ENCODE measurements at regions not wholly inside any gene's neighbourhood (a gene's known extent, or its start where the extent isn't known, plus 50 kb on each side); places are given as distances from the start of the nearest gene placed in this dataset.

DNA sequence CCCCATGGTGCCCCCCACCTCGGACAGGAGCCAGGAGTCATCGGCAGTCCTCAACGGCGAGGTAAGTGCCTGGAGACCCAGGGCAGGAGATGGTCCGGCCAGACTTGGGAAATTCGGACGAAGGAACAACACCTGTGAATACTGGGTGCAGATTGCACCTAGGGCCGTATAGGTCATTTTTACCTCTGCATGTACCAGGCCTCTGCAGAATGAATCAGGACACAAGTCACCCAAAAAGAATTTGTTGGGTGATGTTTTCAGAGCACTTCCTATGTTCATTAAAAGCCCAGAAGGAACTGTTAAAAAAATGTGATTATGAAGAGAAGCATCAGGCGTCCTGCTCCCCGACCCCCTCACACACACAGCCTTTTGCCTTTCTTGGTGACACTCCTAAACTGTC lies 93.9 kb downstream of the C11orf91 start:
- H3K4me1 ChIP-seq: no peaks in the 10 kb centered on the region
- H3K36me3 ChIP-seq (ENCODE audit: insufficient read depth in 1 of 2, low read depth in 1 of 2): no peaks in the 10 kb centered on the region
- no peak for TF ChIP-seq CTCF (IDR thresholded peaks at IDR 0.05)
- WGBS, 3 donors: 81 to 87% (median 84%) methylated on average over 10 of the region's 10 CpGs
- no peaks in the 10 kb centered on the region for H3K9me3 ChIP-seq
- intact Hi-C loops (cut with DNase I): no loop called here
- H3K27me3 ChIP-seq (ENCODE audit: insufficient read depth in 3 of 3, low read length in 2 of 3): no peaks in the 10 kb centered on the region
- H3K4me3 ChIP-seq: no peak overlapping the region
- no peak for ATAC-seq
- no peak overlapping the region for H3K27ac ChIP-seq
- DNase-seq: no peak

DNA sequence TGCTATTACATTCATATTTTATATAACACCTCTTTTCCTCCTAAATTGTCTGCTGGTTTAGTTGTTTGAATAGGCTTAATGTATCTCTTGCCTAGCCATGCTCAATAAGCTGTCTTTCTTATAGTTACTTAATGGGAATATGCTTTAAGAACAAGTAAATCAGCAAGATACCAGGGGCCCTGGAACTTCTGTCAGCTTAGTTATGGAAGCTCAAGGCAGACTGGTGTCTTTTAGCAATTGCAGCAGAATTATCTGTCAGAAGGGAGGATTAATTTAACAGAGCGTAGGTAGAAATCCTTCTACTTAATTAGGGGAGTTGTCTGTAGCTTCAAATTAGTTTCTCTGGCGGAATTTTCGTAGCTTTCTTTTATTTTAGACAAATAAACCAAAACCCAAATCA lies 94.9 kb downstream of the C11orf91 start:
- DNase-seq: no peak
- Histone ChIP-seq H3K9me3 (no peaks in the 10 kb centered on the region), H3K27me3 (ENCODE audit: insufficient read depth in 3 of 3, low read length in 2 of 3) (no peaks in the 10 kb centered on the region), H3K36me3 (ENCODE audit: insufficient read depth in 1 of 2, low read depth in 1 of 2) (no peaks in the 10 kb centered on the region), H3K27ac (no peak overlapping the region), H3K4me1 (no peaks in the 10 kb centered on the region), H3K4me3 (no peak overlapping the region)
- no peak for ATAC-seq
- intact Hi-C loops (cut with DNase I): no loop called here
- TF ChIP-seq CTCF (IDR thresholded peaks at IDR 0.05): no peak
- WGBS, 3 donors: 87 to 93% (median 92%) methylated on average over 3 of the region's 3 CpGs

DNA sequence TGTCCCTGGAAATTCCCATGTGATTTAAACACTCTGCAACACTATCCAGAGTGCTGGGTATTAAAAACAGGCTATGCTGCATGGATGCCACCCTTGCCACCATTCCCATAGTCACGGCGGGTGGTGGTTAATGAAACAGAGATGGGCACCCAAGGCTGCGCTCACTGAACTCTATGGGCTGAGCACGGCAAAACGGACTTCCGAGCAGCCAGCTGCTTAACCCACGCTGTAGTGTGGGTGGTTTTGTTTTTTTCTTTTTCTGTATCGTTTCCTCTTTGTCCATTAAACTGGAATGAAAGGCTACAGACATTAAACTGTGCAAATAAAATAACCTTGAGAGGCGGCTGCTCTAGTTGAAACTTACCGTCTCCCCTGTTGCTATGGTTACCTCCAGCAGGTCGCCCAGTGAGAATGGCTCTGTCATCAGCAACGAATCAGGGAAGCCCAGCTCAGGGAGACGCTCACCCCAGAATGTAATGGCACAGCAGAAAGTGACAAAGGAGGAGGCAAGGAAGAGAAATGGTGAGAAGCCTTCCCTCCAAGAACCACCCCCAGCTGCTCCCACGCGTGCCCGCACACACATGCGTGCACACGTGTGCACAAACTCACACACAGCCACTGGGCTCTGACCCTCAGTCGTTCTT lies 102.1 kb downstream of the C11orf91 start:
- no peaks in the 10 kb centered on the region for H3K36me3 ChIP-seq (ENCODE audit: insufficient read depth in 1 of 2, low read depth in 1 of 2)
- peaks cover 0 to 2% (median 0%) of the 10 kb centered on the region in 3 donors for H3K27me3 ChIP-seq (ENCODE audit: insufficient read depth in 3 of 3, low read length in 2 of 3)
- 60 to 63% (median 60%) methylated on average over 19 of the region's 19 CpGs for WGBS, 3 donors
- no peak overlapping the region for H3K4me3 ChIP-seq
- DNase-seq (no peak), ATAC-seq (no peak)
- no peak overlapping the region for H3K27ac ChIP-seq
- no peak for TF ChIP-seq CTCF (IDR thresholded peaks at IDR 0.05)
- intact Hi-C loops (cut with DNase I): no loop called here
- H3K9me3 ChIP-seq: peaks cover 4% of the 10 kb centered on the region
- no peaks in the 10 kb centered on the region for H3K4me1 ChIP-seq

- Histone ChIP-seq H3K27me3 (ENCODE audit: insufficient read depth in 3 of 3, low read length in 2 of 3) (peaks cover 0 to 4% (median 0%) of the 10 kb centered on the region in 3 donors), H3K9me3 (peaks cover 4% of the 10 kb centered on the region), H3K36me3 (ENCODE audit: insufficient read depth in 1 of 2, low read depth in 1 of 2) (no peaks in the 10 kb centered on the region), H3K4me1 (no peaks in the 10 kb centered on the region), H3K4me3 (no peak overlapping the region), H3K27ac (no peak overlapping the region)
- DNase-seq: no peak
- no peak for TF ChIP-seq CTCF (IDR thresholded peaks at IDR 0.05)
- intact Hi-C loops (cut with DNase I): no loop called here
- ATAC-seq: no peak
Measured at GRCh38 chr11:33594188-33594587, 106.4 kb downstream of the C11orf91 start.

- Histone ChIP-seq H3K27ac (no peak overlapping the region), H3K27me3 (ENCODE audit: insufficient read depth in 3 of 3, low read length in 2 of 3) (peaks cover 0 to 4% (median 0%) of the 10 kb centered on the region in 3 donors), H3K9me3 (peaks cover 4% of the 10 kb centered on the region), H3K36me3 (ENCODE audit: insufficient read depth in 1 of 2, low read depth in 1 of 2) (no peaks in the 10 kb centered on the region), H3K4me1 (no peaks in the 10 kb centered on the region), H3K4me3 (no peak overlapping the region)
- no peak for TF ChIP-seq CTCF (IDR thresholded peaks at IDR 0.05)
- ATAC-seq (no peak), DNase-seq (no peak)
- intact Hi-C loops (cut with DNase I): no loop called here
- 80 to 87% (median 86%) methylated on average over 4 of the region's 4 CpGs for WGBS, 3 donors
Measured at GRCh38 chr11:33590441-33590840, 110.2 kb downstream of the C11orf91 start.

All from psoas muscle (tissue), 7 donors.